GM21526 (cell line): ENCODE measurements at regions not wholly inside any gene's neighbourhood (a gene's known extent, or its start where the extent isn't known, plus 50 kb on each side); places are given as distances from the start of the nearest gene placed in this dataset.
"Not testable (repeated sequence)": the region's sequence is repeated elsewhere in the genome, so short reads cannot be mapped to it uniquely, and the experiment has no call there.

Experiments
- ATAC-seq: cut with Tn5 transposase; IDR thresholded peaks from one replicate; pipeline ENCODE4 v1.9.1; 2021; ENCODE audit warnings: moderate library complexity; ENCODE audit not compliant: unreplicated experiment, low FRiP score

DNA sequence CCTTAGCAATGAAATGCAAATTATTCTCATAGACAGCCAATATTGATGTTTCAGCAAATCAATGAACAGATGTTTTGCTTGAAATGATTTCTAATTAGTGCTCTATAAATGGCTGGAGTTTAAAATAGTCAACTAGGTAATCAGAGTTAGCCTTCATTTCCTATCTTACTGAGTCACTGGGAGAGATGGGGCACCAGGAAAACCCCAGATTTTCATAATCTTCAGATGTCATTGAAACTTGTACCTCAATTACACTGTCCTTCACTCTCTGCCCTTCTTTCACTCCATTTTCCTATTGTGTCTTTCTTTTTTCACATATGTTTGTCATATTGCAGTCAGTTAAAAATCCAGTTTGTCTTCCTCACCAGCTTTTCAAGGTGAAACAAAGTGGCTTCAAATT, 92.7 kb downstream of the C12orf75 start:
- ATAC-seq, result no peak

DNA sequence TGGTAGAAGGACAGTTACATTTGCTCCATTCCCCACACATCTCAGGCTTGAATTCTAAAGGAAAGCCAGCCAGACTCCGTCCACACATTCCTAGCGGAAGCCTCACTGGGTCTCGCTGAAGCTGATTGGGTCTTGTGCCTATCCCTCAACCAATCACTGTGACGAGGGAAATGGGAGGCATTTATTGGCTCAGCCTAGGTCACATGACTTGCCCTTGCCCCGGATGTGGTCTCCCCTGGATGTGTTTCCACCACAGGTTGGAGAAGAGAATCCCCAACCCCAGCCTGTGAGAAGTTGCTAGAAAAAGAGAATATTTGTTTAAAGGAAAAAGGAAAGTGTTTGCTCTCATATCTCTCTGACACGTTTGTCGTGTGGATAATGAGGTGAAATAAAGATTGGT, 93.4 kb downstream of the C12orf75 start:
- no peak for ATAC-seq

DNA sequence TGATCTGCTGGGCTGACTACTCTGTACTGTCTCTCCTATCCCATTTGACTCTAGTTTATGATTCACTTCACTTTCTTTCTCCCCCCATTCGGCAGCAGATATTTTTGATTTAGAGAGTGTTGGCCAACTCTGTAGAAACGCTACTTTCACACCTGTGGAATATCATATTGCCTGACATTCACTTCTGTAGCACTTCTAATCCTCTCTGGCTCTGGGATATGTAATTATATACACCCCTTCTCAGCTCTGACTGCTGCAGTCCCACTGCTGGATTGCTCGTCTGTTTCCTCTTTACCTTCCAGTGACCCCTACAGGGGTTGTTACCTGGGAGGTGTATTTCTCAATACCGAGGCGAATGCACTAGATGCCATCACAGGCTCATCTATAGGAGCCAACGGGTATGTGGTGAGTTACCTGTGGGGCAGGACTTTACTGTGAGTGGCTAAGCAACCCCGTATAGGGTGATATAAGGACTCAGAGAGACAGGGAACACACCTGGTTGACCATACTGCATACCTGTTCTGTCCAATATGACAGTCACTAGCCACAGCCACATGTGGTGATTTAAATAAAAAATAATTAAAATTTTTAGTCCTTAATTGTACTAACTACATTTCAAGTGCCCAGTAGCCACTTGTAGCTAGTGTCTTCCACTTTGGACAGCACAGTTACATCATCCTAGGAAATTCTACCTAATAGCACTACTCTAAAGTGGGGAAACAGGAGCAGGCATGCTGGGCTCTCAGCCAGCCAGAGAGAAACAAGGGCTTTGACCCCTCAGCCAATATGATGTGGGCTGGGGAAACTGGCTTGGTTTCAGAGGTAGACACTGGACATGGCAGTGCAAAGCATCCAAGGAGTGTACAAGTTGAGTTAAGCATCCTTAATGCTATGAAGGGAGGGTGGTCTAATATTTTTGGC, 95.0 kb downstream of the C12orf75 start:
- ATAC-seq, result no peak

DNA sequence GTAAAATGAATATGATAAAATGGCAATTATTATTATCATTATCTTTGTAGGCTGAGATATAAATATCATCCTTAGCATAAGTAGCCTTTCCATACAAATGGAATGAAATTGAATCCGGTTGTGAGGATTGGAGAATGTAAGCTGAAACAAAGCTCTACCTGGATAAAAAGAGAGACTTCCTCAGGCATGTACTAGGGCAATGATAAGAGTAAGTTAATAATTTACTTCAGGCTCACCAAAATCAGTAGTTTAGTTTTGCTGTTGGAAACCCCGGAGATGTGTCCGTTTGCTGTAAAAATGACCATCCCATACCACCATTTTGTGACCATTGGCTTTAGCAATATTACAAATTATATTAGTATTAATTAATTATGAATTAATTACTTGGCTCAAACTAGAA, 96.3 kb downstream of the C12orf75 start:
- ATAC-seq, result no peak

DNA sequence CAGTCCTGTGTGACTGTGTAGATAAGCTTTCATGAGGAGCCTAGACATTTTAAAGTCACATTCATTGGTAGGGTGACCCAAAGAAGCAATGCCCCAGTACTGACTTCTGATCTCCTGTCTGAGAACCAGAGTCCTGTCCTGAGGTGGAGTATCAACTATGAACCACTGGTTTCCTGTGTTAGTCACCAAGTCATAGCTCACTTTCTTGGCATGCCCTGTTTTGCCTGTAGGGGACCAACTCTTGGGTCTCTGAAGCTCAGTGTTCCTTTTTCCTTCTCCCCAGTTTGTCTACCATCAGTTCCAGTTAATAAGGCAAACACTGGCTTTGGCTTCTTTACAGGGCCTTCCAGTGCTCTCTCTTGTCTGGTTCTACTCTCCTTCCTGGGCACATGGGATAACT, 97.4 kb downstream of the C12orf75 start:
- ATAC-seq, result no peak

DNA sequence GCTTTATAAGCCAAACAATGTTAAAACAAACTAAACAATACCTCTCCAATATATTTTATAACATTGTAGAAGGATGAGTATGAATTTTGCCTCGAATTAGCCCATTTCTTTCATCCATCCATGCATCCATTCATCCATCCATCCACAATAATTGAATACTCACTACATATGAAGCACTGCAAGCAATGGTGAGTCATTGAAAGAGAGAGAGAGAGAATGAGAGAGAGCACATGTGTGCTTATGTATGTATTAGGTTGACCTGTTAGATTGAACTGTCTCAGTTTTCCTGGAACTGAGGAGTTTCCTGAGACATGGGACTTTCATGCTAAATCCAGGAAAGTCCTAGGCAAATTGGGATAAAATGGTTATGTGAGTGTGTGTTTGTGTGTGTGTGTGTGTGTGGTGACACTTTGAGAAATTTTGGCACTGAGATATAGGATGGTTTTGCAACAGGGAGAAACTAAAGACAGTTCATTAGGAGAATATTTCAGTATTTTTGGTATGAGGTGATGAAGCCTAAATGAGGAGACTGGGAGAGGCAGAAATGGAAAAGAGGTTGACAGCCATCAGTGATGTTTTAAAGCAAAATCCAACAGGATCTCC, 98.4 kb downstream of the C12orf75 start:
- ATAC-seq, result no peak

DNA sequence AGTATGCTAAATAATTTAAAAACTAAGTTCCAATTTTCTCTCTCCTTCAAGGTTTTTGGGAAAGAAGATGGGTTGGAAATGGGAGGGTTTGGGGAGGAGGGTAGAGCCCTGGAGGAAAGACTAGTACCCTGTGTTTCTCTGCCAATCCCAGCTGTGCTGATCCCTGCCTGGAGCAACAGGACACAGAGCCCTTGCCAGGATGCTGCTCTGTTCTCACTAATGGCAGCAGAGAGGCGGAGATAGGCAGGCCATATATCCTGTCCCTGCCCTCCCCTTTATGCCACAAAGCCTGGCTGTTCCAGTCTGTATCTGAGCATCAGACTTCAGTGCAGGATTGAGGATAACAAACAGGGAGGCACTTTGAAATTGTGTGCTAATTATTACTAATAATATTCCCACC, 99.0 kb downstream of the C12orf75 start:
- ATAC-seq, result no peak

DNA sequence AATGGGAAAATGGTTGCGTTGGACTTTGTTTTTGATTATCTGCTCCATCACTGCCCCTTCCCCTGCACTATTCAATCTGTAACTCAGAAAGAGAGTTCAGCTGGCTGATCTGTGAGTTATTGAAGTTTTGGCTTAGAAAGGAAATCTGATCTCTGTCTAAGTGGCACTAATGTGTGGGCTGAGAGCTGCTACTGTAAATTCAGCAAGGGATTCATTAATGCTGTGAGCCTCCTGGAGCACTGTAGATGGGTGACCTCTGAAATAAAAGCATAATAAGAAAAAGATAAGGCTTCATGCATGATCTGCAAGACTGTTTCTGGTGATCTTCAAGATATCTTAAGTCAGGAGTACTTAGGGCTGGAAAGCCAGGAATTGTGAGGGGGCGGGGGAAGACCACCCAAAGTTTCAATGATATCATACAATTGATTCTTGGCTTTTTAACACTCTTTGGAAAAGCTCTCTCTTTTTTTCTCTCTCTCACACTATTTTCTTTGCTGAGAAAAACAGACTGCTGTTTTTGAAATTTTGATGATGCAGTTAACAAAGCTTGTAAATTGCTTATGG, 101.1 kb downstream of the C12orf75 start:
- ATAC-seq, result no peak

DNA sequence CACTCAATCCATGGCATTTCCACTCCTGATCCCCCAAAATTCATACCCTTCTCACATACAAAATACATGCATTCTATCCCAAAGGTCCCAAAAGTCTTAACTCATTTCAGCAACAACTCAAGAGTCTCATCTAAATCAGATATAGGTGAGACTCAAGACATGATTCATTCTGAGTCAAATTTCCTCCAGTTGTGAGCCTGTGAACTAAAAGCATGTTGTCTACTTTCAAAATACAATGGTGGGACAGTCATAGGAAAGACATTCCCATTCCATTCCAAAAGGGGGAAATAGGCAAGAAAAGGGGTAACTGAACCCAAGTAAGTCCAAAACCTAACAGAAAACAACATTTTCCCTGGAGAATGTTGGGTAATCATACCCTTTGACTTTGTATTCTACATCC, 103.3 kb downstream of the C12orf75 start:
- no peak for ATAC-seq

DNA sequence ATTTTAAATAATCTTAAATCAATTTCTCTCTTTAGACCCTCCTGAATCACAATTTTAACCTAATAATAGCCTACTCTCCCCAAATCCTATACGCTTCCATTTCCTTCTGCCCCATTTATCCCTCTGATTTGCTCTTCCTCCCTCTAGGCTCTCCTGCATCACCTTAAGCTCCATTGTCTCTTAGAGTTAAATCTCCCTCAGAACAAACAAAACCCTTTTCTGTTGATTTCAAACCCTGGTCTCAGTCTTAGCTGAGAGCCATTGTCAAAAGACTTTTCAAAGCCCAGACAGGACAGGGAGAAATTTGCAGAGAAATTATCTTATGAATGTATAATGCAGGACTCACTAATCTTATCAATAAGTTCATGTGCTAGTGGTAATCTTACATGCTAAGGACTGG, 106.1 kb downstream of the C12orf75 start:
- ATAC-seq, result no peak

DNA sequence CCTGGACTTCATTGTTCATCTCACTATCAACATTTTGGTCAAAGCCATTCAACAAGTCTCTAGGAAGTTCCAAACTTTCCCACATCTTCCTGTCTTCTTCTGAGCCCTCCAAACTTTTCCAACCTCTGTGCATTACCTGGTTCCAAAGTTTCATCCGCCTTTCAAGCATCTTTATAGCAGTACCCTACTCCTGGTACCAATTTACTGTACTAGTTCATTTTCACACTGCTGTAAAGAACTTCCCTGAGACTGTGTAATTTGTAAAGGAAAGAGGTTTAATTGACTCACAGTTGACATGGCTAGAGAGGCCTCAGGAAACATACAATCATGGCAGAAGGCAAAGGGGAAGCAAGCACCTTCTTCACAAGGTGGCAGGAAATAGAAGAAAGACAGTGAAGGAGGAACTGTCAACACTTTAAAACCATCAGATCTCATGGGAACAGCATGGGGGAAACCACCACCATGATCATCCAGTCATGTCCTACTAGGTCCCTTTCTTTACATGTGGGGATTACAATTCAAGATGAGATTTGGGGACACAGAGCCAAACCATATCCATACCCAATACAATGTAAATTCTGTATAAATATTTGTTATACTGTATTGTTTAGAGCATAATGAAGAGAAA, 109.7 kb downstream of the C12orf75 start:
- no peak for ATAC-seq

DNA sequence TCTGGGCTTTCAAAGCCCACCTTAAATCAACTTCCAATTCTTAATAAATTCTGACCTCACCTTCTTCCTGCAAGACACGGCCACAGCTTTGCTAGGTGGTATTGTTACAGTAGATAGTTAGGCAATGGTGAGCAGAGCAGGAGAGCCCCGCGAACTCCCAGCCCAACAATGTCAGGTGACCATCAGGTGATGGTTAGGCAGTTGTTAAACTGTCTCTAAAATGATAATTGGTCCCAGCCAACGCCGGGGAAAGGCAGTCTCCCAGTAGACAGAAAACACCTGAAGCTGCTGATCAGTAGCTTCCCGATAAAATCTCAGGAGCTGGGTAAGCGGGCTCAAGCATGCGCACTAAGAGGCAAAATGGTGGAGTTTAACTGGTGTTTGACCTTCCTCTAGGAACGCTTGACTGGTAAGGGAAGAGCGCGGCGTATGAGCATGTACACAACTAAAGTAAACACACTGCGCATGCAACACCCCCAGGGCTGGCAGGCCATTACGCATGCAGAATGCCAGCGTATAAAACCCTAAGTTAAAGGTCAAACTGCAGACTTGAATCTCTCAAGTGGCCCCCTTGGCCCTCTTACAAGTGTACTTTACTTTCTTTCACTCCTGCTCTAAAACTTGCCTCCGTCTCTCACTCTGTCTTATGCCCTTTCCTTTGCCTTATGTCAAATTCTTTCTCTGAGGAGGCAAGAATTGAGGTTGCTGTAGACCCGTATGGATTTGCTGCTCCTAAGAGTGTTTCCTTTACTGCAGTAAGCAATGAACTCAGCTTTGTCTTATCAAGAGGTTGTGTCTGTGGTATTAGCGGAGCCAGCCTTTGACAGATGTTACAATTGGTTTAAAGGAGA, 113.5 kb downstream of the C12orf75 start:
- ATAC-seq, result no peak

DNA sequence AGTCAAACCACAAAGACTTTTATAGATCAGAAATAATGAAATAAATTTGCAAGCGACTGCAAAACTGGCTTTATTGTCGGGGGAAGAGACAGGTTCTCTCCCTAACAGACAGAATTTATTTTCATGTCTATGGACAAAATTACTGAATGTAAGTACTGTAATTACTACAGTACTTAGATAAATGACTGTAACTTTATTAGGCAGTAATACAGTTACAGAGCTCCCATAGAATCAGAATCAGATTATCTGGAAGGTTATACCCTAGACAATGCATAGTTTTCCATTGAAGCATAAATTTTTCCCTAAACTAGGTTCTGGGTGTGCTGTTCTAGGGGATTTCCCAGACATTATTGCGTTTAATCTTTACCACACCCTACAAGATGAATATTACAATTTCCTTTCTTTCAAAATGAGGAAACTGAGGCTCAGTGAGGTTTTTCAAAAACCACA, 114.2 kb downstream of the C12orf75 start:
- no peak for ATAC-seq

DNA sequence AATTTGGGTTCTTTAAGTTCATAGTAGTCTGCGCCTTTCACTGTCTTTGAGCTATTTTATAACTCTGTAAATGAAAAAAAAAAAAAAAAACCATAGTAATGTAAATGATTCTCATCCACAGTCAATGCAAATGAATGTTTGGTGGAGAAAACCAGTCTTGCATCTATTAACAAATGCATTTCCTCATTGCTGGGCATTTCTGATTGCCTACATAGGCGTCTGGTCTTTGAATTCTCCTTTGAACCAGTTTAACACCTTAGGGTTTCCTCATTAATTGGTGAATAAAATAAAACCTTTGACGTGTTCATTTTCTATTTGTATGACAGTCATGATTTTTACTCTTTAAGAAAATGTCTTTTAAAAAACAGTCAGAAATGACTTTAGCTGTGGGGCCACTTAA, 114.8 kb downstream of the C12orf75 start:
- no peak for ATAC-seq

DNA sequence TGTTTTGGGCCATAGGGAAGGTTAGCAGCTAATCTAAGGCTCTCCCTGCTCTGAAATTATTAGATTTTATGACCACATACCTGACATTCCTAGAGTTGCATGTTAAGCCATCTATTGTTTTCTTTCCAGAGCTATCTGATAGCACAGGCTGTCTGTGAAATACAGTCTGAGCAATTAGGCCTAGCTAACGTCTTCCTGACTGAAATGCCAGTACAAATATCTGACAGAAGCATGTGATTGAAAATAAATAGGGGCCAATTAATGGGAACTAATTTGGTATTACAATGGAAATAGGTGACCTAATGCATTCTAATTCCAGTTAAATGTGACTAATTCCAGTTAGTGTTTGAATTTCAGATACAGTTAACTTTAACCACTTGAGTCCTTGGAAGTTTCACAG, 115.2 kb downstream of the C12orf75 start:
- ATAC-seq, result no peak

DNA sequence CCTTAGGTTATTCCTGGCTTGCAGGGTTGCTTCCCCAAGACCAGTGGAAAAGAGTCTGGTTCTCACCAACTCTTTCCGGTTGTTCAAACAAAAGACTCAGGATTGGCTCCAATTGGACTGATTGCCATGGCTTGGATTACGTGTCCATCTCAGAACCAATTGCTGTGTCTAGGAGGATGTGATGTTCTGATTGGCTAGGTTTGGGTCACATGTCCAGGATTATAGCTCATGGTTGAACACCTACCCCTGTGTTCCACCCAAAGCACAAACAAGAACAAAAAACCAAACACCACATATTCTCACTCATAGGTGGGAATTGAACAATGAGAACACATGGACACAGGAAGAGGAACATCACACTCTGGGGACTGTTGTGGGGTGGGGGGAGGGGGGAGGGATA, 116.0 kb downstream of the C12orf75 start:
- ATAC-seq, result not testable (repeated sequence)

DNA sequence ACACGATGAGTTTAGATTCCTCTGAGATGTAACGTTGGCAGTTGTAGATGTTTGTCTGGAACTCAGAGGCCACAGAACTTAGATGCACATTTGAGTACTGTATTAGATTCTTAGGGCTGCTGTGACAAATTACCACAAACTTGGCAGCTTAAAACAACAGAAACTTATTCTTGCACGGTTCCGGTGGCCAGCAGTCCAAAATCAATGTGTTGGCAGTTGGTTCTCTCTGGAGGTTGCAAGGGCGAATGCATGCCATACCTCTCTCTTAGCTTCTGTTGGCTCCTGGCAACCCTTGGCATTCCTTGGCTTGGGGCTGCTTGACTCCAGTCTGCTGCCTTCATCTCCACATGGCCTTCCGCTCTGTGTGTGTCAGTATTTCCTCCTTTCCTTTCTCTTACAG, 118.9 kb downstream of the C12orf75 start:
- no peak for ATAC-seq

DNA sequence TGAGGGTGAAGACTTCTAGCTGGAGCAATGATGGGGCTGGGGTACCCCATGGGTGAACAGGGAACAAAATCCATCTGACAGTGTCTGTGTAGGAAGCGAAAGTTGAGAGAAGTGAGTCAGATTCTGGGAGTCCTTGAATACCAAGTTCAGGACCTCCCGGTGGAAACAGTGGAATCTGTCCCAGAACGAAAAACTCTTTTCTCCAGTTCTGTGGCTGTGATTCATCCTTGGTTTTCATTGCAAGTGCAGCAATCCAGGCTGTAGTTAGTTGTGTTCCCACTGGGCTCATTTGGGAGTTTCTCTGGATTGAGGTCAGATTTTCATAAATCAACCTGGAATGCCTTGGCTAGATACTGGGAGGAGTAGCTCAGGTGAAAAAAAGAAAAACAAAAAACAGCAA, 120.7 kb downstream of the C12orf75 start:
- ATAC-seq, result no peak

DNA sequence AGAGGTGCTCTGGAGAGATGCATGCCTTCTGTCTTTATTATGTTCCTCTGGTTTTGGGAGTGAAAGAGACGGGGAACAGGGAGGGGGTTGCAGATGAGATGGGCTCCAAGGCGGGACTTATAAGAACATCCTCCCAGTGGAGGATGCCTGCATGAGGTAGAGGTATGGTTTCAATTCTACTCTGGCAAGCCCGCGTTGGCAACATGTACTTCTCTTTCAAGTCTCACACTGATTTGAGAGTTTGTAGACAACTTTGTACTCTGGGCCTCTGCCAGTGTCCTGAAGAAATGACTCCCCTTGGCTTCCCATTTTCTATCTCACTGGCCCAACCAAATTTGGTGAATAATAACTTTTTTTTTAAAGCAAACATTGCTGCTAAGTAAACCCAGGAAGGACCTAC, 121.3 kb downstream of the C12orf75 start:
- ATAC-seq, result no peak

DNA sequence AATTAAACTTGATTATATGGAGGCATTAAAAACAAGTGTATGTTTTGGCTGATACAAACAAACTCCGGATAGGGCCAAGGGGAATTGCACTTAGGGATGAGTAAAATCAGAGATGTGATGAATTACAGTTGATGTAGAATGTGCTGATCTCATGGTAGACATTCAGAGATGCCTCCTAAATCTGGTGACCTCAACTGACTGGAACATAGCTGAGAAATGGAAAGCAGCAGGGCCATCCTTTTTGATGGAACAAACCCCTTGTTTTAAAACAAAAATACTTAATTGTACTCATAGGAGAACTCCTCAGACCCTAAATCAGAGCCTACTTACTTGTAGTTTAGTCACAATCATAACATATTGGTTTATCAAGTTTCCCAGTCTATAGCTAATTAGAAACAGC, 122.8 kb downstream of the C12orf75 start:
- ATAC-seq, result no peak
